HG02798 (cell line): ENCODE measurements at regions not wholly inside any gene's neighbourhood (a gene's known extent, or its start where the extent isn't known, plus 50 kb on each side); places are given as distances from the start of the nearest gene placed in this dataset.

Experiments used
- ATAC-seq: cut with Tn5 transposase; IDR thresholded peaks from one replicate; pipeline ENCODE4 v1.9.1; 2021; ENCODE audit warnings: mild to moderate bottlenecking; ENCODE audit not compliant: unreplicated experiment, poor library complexity

DNA sequence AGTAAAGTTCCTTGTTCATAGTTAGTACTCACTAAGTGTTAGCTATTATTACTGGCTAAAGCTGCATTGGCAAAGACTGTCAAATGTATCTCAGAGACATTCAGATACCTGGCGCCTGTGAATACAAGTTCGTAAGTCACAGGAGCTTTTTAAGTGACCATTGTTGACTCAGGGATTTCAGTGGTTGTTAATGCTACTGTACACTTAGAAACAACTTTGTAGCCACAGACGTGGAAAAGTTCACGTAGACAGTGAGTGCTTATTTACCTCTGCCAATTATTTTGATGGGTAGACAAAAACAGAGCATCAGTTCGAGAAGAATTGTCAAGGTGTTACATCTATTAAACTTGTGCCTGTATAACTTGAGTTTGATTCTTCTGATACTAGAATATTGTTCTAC is 59.1 kb upstream of the RRP15 start:
- no peak for ATAC-seq
